LNCaP clone FGC (cell line): ENCODE measurements at regions not wholly inside any gene's neighbourhood (a gene's known extent, or its start where the extent isn't known, plus 50 kb on each side); places are given as distances from the start of the nearest gene placed in this dataset.

ENCODE experiments used
- DNase-seq: peaks from one replicate; pipeline ENCODE4 v3.0.0-alpha.2; 2011; ENCODE audit warnings: low read depth
- H3K4me3 ChIP-seq: 2 replicates; pipeline ENCODE4 v1.5.1; 2011; ENCODE audit warnings: mild to moderate bottlenecking, low read depth, low read length, control low read depth
- CTCF ChIP-seq: IDR thresholded peaks from 2 replicates; pipeline ENCODE4 v1.5.1; 2012; ENCODE audit warnings: mild to moderate bottlenecking; ENCODE audit not compliant: control insufficient read depth, insufficient read depth; ENCODE audit errors: extremely low read depth

DNA sequence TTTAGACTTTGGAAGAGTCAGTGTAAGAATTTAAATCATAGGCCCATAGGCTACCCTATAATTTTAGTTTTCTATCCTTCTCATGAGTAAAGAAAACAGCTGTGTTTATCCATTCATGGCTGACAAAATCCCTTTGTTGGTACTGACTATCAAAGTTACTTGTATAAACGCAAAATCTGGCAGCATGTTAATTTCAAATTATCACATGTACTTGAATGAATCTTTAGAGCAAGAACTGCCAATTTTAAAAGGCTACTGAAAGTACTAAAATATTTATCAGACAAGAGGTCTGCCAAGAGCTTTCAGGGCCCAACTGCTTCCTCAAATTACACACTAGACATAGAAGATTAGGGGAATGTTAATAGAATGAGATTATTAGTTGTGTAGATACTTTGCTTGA is 66.6 kb downstream of the MYL12B start:
- DNase-seq, result peak; percentile 68
- no peak overlapping the region for H3K4me3 ChIP-seq
- no peak for TF ChIP-seq CTCF

DNA sequence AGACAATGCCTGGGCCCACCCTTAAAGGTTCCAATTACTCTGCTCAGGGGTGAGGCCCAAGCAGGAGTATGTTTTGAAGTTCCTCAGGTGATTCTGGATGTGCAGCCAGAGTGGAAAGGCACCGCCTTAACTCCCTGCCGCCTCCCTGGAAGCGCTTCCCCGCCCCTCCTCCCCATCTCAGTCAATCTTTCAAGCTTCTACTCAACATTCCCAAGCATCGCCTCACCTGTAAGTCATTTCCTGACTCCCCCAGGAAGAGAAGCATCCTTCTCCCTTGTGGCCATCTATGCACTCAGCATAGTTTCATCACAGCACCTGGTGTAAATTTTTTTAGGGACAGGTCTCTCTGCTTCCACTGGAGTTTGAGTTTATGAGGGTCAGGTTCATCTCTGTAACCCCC is 67.5 kb downstream of the MYL12B start:
- no peak for TF ChIP-seq CTCF
- DNase-seq, result no peak

DNA sequence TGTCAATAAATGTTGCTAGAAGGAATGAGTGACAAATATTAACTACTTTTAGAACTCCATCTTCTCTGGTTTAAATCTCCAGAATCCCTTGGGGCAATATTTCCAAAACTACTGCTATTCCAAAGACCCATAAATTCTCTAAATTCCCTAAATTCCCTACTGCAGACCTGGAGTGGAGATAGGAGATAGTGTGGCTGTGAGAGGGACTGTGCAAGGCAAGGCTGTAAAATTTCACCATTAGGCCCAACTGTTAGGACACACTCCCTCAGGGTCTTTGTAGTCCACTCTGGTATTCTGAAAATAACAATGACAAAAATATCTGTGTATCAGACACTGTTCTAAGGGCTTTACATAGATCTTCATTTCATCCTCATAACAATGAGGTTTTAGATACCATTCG is 67.9 kb downstream of the MYL12B start:
- DNase-seq, result no peak
- TF ChIP-seq CTCF, result no peak
- no peak overlapping the region for H3K4me3 ChIP-seq

More for the DNA sequence above, 67.5 kb downstream of the MYL12B start:
- no peak overlapping the region for H3K4me3 ChIP-seq

GRCh38 chr18:3330622-3331021 is 68.7 kb downstream of the MYL12B start:
- no peak overlapping the region for H3K4me3 ChIP-seq

GRCh38 chr18:3332376-3332775 is 70.4 kb downstream of the MYL12B start:
- H3K4me3 ChIP-seq, result no peak overlapping the region
- no peak for DNase-seq
- no peak for TF ChIP-seq CTCF

More at GRCh38 chr18:3330622-3331021, 68.7 kb downstream of the MYL12B start:
- no peak for TF ChIP-seq CTCF
- DNase-seq, result no peak

DNA sequence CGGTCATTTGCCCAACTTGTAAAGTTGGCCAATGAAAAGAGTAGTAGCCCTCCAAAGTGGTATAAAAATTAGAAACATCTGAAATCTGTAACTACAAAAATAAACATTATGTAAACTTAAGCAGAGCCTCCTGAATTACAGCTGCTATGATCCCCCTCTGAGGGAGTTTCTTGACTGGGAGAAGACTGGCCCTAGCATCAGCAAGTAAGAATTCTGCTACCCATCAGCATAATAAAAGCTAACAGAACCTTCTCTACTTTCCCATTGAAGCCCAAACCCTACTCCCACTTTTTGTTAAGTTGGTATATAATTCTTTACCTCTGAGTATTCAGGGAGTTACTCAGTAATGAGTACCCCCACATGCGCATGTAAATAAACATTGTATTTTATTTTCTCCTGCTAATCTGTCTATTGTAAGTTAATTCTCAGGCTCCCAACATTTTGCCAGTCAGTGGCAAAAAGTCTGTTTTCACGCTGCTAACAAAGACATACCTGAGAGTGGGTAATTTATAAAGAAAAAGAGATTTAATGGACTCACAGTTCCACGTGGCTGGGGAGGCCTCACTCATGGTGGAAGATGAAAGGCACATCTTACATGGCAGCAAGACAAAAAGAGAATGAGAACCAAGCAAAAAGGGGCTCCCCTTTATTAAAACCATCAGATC is 71.3 kb downstream of the MYL12B start:
- no peak for DNase-seq

More for the DNA sequence above, 71.3 kb downstream of the MYL12B start:
- H3K4me3 ChIP-seq, result no peak overlapping the region
- no peak for TF ChIP-seq CTCF
